AG10803 (cell line): ENCODE measurements at regions not wholly inside any gene's neighbourhood (a gene's known extent, or its start where the extent isn't known, plus 50 kb on each side); places are given as distances from the start of the nearest gene placed in this dataset.
"Not testable (repeated sequence)": the region's sequence is repeated elsewhere in the genome, so short reads cannot be mapped to it uniquely, and the experiment has no call there.

Source experiments
- DNase-seq: peaks from one replicate; pipeline ENCODE4 v3.0.0; 2010; ENCODE audit warnings: low read depth
- H3K4me3 ChIP-seq: 2 replicates; pipeline ENCODE4 v1.5.1; 2011; ENCODE audit warnings: mild to moderate bottlenecking, low read length, control low read depth
- TF ChIP-seq, protein P1 (sequence below): conservative IDR thresholded peaks from 2 replicates; pipeline ENCODE4 v1.5.1; 2011; ENCODE audit warnings: mild to moderate bottlenecking, low read length, control low read depth, inconsistent platforms

DNA sequence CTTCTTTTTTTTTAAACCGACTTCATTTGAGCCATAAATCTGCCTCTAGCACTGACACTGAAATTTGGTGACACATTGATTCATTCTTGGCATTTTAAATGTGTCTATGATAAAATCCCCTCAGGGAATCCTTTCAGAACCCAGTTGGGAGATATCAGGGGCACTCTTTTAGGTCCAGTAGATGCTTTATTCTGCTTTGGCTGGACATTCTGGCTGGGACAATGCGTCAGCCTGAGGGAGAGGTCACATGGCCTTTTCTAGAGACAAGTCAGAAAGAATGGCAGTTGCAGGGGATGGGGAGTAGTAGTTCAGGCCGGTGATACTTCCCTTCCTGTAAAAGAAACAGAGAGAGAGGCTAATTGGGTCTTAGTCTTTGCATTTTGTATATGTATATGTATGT lies 63.1 kb downstream of the TRIM43 start:
- not testable (repeated sequence) for DNase-seq, H3K4me3 ChIP-seq

DNA sequence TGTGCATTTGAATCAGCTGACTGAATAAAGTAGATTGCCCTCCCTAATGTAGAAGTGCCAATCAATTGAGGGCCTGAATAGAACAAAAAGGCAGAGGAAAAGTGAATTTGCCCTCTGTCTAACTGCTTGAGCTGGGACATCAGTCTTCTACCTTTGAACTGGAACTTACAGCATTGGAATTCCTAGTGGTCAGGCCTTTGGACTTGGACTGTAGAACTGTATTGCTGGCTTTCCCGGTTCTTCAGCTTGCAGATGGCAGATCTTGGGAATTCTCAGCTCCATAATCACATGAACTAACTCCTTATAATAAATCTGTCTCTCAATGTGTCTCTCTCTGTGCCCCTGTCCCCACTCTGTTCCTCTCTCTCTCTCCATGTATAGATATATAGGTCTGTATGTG lies 64.8 kb downstream of the TRIM43 start:
- DNase-seq, H3K4me3 ChIP-seq: not testable (repeated sequence)

DNA sequence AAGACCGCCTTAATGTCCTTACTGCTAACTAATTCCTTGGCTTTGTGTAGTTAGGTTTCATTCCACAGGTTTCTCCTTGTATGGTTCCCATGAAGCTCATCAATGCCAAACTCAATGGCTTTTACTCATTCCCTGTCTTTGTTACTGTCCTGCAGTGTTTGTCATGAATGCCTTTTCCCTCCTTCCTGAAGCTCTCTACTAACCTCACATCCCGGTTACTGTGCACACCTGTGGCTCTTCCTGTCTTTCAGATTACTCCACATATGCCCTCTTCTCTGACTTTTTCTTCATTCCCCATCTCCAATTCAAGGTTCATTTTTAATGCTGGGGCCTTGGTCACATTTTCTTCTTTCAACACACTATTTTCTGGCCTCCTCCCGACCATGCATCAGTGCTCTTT lies 66.1 kb downstream of the TRIM43 start:
- not testable (repeated sequence) for H3K4me3 ChIP-seq, DNase-seq

DNA sequence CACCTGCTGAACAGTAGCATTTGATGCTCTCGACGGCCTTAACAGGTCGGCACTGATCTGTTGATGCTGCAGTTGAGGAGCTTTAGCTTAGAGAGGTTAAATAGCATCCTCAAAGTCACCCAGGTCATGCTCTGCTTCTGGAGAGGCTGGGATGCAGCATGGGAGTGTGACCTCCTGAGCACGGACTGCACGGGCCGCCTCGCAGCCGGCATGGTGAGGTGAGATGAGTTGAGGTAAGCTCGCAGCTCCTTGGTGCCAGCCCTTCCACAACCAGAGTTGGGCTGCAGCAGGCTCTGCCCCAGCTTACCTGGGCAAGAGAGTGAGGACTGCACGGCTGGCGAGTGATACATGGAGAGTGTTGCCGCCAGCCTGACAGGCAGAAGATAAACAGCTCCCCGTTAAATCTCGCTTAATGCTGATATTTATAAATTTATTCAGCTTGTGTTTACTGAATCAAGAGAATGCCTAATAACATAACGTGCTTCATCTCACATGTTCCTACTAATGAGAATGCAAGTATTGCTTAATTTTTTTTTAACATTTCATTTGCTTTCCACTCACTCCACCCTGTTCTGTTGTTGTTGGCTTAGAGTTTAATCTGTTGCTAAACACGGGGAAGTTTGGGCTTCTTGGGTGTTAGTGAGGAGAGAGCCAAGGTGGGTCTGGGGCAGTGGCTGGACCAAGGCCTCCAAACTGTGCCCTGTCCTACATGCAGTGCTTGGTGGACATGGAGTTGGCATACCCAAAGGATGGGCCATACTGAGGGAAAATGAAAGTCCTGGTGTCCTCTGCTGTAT lies 69.2 kb downstream of the TRIM43 start:
- H3K4me3 ChIP-seq, DNase-seq: not testable (repeated sequence)

DNA sequence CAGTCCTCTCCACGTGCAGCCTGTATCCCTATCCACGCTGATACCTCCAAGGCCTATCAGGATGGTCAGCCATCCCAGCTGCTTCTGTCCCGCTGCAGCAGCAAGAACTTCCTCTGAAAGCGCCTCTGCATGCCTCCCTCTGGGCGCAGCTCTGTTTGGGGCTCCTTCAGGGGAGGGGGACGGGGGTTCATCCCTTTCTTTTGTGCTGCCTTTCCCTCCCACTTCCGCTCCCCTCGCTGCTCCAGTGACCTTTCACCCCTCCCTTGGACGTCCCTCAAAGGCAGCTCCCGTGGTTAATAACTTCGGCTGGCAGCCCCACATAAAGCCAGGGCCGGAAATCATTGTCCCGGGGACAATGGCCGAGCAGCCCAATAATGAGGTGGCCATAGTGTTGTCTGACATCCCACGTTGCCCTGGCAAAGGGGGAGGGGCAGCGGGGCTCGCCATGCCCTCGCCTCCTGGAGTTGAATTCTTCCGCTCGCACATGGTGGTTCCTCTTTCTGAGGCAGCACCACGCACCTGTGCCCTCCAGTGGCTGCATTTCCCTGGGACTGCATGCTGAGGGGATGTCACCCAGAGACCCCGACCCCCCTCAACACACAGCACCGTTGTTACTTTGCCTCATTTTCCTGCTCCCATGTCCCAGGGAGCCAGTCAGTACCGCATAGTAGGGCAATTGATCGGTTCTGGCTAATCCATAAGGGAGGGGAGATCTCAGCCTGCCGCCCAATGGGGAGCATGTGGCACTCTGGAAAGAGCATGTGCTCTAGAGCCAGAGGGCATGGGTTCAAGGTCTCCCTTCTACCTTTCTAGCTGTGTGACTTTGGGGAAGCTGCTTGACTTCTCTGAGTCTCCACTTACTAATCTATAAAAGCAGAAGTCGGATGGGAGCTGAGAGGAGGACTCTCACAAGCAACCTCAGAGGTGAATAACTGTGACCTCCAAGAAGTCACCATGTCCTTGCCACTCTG lies 72.0 kb downstream of the TRIM43 start:
- H3K4me3 ChIP-seq, DNase-seq: not testable (repeated sequence)

DNA sequence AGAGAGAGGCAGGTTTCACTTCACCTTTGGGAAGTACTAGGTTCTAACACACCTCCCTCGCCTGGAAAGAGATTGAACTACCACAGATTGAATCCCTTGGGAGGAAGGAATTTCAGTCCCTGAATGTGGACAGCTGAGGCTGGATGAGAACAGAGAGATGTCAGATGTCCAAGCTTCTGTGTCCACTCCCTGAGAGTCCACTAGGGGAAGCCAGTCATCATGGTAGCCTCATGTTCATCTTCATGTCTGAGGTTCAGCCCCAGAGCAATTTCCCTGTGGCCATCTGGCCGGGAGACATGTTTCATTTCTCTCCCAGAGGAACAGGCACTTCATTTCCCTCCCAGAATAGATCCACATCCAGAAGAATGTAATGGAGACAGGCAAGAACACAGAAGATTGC lies 74.8 kb downstream of the TRIM43 start:
- peak; percentile 41 for DNase-seq
- TF ChIP-seq, protein P1, sequence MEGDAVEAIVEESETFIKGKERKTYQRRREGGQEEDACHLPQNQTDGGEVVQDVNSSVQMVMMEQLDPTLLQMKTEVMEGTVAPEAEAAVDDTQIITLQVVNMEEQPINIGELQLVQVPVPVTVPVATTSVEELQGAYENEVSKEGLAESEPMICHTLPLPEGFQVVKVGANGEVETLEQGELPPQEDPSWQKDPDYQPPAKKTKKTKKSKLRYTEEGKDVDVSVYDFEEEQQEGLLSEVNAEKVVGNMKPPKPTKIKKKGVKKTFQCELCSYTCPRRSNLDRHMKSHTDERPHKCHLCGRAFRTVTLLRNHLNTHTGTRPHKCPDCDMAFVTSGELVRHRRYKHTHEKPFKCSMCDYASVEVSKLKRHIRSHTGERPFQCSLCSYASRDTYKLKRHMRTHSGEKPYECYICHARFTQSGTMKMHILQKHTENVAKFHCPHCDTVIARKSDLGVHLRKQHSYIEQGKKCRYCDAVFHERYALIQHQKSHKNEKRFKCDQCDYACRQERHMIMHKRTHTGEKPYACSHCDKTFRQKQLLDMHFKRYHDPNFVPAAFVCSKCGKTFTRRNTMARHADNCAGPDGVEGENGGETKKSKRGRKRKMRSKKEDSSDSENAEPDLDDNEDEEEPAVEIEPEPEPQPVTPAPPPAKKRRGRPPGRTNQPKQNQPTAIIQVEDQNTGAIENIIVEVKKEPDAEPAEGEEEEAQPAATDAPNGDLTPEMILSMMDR, result peak; percentile 50

DNA sequence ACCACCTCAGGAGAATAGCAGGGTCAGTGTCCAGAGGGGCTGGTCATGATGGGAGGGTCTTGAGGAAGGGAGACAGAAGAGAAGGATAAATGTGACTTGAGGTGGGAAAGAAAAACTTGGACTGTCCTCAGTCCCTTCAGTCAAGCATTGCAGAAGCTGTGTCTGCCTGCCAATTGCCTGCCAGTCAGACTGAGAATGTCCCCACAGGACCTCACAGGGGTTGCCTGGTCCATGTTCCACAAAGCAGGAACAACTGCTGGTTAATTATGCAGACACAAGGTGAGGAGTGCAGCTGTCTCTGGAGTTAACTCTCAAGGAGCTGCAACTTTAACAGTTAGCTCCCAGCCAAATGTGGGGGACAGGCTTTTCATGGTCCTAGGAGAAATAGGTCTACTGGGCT lies 75.7 kb downstream of the TRIM43 start:
- TF ChIP-seq, protein P1, result no peak
- DNase-seq, result no peak
- H3K4me3 ChIP-seq, result no peak overlapping the region

More for the DNA sequence above, 74.8 kb downstream of the TRIM43 start:
- H3K4me3 ChIP-seq, result not testable (repeated sequence)

DNA sequence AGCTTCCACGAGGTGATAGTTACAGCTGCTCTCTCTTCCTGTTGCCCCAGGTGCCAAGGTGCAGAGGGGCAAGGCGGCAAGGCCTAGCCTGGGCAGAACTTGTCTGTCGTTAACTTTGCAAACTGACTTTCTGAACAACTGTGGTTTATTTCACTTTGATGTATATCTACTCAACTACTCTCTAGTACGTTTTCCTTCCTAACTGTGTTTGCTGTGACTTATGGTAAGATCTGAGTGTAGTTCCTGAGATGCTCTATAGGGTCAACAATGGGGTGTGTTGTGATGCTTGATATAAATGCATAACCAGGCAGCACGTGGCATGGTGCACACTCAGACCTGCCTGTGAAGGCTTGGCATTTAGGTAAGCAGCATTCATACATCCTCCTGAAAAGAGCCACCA lies 77.1 kb downstream of the TRIM43 start:
- DNase-seq, H3K4me3 ChIP-seq: not testable (repeated sequence)

DNA sequence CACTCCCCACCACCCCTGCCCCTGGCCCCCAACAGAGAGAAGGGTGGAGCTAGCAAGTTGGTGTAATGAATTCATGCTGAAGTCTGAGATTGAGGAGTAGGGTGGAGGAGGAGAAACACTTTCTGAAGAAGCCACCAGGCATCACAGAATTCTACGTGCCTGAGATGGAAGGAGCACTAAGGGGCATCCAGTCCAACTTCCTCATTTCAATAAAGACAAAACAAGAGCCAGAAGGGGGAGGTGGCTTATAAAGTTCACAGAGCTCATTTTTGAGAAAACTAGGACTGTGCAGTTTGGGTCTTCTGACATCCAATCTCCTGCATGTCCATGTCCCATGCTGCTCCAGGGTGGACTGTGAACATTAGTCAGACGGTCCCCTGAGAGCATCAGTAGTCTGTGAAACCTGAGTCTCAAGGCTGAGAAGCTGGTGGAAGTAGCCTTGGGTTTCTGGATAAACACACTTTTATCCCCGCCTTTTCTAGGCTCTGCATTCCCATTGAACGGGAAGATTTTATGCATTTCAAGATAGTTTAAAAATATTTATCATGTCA lies 77.7 kb downstream of the TRIM43 start:
- no peak overlapping the region for H3K4me3 ChIP-seq
- DNase-seq, result peak; percentile 25
- TF ChIP-seq, protein P1, result no peak

DNA sequence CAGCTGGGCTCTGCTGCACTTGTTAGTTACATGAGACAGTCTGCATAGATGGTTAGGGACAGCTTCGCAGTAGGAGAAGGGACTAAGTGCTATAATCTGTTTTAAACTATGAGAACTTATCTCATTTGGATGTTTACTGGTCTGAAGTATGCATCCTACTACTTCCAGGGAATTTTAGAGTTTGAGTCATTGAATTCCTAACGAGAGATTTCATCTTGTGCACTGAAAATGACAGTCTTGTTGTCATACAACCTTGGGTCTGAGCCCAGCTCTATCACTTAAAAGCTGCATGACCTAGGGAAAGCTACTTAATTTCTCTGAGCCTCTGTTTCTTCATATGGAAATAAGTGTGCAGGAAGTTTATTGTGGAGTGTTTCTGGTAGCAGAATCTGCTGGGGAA lies 78.4 kb downstream of the TRIM43 start:
- DNase-seq, result peak; percentile 85
- TF ChIP-seq, protein P1, result no peak
- no peak overlapping the region for H3K4me3 ChIP-seq
